K562 (cell line): ENCODE measurements at regions not wholly inside any gene's neighbourhood (a gene's known extent, or its start where the extent isn't known, plus 50 kb on each side); places are given as distances from the start of the nearest gene placed in this dataset.

Source experiments
- HDGF ChIP-seq: fragments of 450-650 bp; IDR thresholded peaks from 2 replicates; pipeline ENCODE4 v1.6.1; 2016
- RNF2 ChIP-seq: sonication (generic); IDR thresholded peaks from 2 replicates; pipeline ENCODE4 v1.6.1; 2016
- ZFP36 ChIP-seq: fragments of 150-350 bp; IDR thresholded peaks from 2 replicates; pipeline ENCODE4 v1.6.1; 2018; ENCODE audit warnings: low read length, low read depth; ENCODE audit not compliant: partially characterized antibody
- ZNF12 ChIP-seq: sonication (generic); formaldehyde crosslinking; IDR thresholded peaks from 2 replicates; pipeline ENCODE4 v1.4.0; 2020; ENCODE audit warnings: mild to moderate bottlenecking, missing genetic modification reagents
- ZNF41 ChIP-seq: fragments of 250-450 bp; sonication (Bioruptor Pico); conservative IDR thresholded peaks from 2 replicates; pipeline ENCODE4 v1.4.0; 2020; ENCODE audit warnings: mild to moderate bottlenecking
- TF ChIP-seq, protein P1 (sequence below): fragments of 450-650 bp; IDR thresholded peaks from 2 replicates; pipeline ENCODE4 v1.6.1; 2017; ENCODE audit warnings: antibody characterized with exemption, mild to moderate bottlenecking
- TF ChIP-seq, protein P2 (sequence below): sonication (generic); formaldehyde crosslinking; IDR thresholded peaks from 2 replicates; pipeline ENCODE4 v1.5.0; 2020; ENCODE audit warnings: missing genetic modification reagents
- TF ChIP-seq, protein P3 (sequence below): fragments of 450-650 bp; IDR thresholded peaks from 2 replicates; pipeline ENCODE4 v1.6.1; 2016; ENCODE audit warnings: mild to moderate bottlenecking

DNA sequence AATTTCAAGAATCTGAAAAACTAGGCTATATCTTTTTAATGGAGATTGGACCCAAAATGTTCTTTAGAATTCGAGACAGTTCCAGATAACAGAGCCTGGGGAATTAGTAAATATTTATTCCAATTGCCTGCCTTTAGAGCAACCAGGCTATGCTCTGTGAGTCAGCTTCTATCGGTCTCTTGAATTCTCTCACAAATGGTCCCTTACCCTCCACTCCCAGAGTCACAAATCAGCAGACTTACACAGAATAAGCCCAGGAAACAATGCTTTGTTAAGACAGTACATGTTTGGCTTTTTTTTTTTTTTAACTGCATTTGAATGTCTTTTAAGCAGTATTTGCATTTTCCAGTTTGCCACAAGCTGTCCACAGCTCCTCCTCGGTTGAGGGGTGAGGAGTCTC lies 460.7 kb upstream of the CBLB start (continued):
- TF ChIP-seq, protein P1, sequence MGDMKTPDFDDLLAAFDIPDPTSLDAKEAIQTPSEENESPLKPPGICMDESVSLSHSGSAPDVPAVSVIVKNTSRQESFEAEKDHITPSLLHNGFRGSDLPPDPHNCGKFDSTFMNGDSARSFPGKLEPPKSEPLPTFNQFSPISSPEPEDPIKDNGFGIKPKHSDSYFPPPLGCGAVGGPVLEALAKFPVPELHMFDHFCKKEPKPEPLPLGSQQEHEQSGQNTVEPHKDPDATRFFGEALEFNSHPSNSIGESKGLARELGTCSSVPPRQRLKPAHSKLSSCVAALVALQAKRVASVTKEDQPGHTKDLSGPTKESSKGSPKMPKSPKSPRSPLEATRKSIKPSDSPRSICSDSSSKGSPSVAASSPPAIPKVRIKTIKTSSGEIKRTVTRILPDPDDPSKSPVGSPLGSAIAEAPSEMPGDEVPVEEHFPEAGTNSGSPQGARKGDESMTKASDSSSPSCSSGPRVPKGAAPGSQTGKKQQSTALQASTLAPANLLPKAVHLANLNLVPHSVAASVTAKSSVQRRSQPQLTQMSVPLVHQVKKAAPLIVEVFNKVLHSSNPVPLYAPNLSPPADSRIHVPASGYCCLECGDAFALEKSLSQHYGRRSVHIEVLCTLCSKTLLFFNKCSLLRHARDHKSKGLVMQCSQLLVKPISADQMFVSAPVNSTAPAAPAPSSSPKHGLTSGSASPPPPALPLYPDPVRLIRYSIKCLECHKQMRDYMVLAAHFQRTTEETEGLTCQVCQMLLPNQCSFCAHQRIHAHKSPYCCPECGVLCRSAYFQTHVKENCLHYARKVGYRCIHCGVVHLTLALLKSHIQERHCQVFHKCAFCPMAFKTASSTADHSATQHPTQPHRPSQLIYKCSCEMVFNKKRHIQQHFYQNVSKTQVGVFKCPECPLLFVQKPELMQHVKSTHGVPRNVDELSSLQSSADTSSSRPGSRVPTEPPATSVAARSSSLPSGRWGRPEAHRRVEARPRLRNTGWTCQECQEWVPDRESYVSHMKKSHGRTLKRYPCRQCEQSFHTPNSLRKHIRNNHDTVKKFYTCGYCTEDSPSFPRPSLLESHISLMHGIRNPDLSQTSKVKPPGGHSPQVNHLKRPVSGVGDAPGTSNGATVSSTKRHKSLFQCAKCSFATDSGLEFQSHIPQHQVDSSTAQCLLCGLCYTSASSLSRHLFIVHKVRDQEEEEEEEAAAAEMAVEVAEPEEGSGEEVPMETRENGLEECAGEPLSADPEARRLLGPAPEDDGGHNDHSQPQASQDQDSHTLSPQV: no peak
- TF ChIP-seq, protein P2, sequence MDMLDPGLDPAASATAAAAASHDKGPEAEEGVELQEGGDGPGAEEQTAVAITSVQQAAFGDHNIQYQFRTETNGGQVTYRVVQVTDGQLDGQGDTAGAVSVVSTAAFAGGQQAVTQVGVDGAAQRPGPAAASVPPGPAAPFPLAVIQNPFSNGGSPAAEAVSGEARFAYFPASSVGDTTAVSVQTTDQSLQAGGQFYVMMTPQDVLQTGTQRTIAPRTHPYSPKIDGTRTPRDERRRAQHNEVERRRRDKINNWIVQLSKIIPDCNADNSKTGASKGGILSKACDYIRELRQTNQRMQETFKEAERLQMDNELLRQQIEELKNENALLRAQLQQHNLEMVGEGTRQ (CRISPR knock-in tag): no peak
- TF ChIP-seq, protein P3, sequence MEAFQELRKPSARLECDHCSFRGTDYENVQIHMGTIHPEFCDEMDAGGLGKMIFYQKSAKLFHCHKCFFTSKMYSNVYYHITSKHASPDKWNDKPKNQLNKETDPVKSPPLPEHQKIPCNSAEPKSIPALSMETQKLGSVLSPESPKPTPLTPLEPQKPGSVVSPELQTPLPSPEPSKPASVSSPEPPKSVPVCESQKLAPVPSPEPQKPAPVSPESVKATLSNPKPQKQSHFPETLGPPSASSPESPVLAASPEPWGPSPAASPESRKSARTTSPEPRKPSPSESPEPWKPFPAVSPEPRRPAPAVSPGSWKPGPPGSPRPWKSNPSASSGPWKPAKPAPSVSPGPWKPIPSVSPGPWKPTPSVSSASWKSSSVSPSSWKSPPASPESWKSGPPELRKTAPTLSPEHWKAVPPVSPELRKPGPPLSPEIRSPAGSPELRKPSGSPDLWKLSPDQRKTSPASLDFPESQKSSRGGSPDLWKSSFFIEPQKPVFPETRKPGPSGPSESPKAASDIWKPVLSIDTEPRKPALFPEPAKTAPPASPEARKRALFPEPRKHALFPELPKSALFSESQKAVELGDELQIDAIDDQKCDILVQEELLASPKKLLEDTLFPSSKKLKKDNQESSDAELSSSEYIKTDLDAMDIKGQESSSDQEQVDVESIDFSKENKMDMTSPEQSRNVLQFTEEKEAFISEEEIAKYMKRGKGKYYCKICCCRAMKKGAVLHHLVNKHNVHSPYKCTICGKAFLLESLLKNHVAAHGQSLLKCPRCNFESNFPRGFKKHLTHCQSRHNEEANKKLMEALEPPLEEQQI: no peak
- no peak for TF ChIP-seq HDGF
- no peak for TF ChIP-seq ZFP36
- no peak for TF ChIP-seq ZNF12 (CRISPR knock-in tag)
- no peak for TF ChIP-seq ZNF41
- no peak for TF ChIP-seq RNF2
